BE2C (cell line): ENCODE measurements at regions not wholly inside any gene's neighbourhood (a gene's known extent, or its start where the extent isn't known, plus 50 kb on each side); places are given as distances from the start of the nearest gene placed in this dataset.

ENCODE experiments used
- DNase-seq: peaks from one replicate; pipeline ENCODE4 v3.0.0-alpha.2; 2020
- H3K27me3 ChIP-seq: fragments of 250-450 bp; sonication (Bioruptor Pico); 2 replicates; pipeline ENCODE4 v1.5.1; 2020; ENCODE audit warnings: mild to moderate bottlenecking
- H3K36me3 ChIP-seq: fragments of 250-450 bp; sonication (Bioruptor Pico); 2 replicates; pipeline ENCODE4 v1.5.1; 2020; ENCODE audit warnings: mild to moderate bottlenecking
- H3K4me1 ChIP-seq: fragments of 250-450 bp; sonication (Bioruptor Pico); 2 replicates; pipeline ENCODE4 v1.5.1; 2020
- H3K4me3 ChIP-seq: 2 replicates; pipeline ENCODE4 v1.5.1; 2011; ENCODE audit warnings: low read depth, low read length
- H3K9me3 ChIP-seq: fragments of 250-450 bp; sonication (Bioruptor Pico); 2 replicates; pipeline ENCODE4 v1.5.1; 2020
- TF ChIP-seq, protein P1 (sequence below): IDR thresholded peaks from 2 replicates; pipeline ENCODE4 v1.5.1; 2012; ENCODE audit warnings: mild to moderate bottlenecking, low read depth, low read length

DNA sequence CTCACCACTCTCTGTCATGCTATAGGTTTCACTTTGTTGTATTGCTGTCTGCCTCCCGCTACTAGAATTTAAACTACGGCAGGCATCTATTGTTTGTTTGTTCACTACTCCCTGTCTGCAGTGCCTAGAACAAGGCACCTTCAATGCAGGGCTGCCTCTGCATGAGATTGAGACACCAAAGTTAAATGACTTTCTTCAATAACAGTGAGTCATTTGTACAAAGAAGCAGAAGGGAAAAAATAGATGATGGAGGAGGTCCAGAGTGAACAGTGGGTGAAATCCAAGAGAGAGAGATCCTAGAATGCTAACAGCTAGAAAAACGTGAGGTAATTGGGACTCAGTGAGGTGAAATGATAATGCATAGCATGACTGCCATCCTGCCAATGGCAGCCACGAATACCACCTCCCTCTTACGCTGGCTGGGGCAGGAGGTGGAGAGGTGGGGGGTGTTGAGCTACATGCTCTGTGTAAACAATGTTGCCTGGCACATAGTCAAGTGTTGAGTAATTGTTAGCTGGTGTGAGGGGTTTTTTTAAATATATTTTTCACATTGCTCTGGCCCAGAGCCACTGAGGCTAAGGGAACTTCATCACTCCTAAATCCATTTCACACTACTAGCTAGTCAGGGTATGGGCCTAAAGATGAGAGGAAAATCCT is 367.6 kb downstream of the RPS29 start:
- Histone ChIP-seq H3K4me3 (no peak overlapping the region), H3K9me3 (no peaks in the 10 kb centered on the region), H3K27me3 (no peaks in the 10 kb centered on the region; the same call in 1 of the 2 replicates), H3K36me3 (no peaks in the 10 kb centered on the region), H3K4me1 (no peaks in the 10 kb centered on the region)
- TF ChIP-seq, protein P1, sequence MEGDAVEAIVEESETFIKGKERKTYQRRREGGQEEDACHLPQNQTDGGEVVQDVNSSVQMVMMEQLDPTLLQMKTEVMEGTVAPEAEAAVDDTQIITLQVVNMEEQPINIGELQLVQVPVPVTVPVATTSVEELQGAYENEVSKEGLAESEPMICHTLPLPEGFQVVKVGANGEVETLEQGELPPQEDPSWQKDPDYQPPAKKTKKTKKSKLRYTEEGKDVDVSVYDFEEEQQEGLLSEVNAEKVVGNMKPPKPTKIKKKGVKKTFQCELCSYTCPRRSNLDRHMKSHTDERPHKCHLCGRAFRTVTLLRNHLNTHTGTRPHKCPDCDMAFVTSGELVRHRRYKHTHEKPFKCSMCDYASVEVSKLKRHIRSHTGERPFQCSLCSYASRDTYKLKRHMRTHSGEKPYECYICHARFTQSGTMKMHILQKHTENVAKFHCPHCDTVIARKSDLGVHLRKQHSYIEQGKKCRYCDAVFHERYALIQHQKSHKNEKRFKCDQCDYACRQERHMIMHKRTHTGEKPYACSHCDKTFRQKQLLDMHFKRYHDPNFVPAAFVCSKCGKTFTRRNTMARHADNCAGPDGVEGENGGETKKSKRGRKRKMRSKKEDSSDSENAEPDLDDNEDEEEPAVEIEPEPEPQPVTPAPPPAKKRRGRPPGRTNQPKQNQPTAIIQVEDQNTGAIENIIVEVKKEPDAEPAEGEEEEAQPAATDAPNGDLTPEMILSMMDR: no peak
- no peak for DNase-seq

DNA sequence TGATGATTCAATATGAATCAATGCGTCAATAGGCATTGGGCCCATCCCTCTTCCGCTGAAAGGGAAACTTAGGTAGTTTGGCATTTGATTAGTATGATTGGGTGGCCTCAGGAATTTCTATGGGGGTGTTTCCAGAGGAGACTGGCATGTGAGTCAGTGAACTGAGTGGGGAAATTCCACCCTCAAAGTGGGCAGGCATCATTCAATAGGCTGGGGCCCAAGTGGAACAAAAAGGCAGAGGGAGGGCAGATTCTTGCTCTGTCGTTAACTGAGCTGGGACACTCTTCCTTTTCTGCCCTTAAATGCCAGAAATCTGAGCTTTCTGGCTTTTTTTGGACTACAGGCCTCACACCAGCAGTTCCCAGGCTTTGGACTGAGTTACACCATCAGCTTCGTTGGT is 373.5 kb downstream of the RPS29 start:
- Histone ChIP-seq H3K9me3 (no peaks in the 10 kb centered on the region), H3K4me1 (no peaks in the 10 kb centered on the region)
- TF ChIP-seq, protein P1: no peak

DNA sequence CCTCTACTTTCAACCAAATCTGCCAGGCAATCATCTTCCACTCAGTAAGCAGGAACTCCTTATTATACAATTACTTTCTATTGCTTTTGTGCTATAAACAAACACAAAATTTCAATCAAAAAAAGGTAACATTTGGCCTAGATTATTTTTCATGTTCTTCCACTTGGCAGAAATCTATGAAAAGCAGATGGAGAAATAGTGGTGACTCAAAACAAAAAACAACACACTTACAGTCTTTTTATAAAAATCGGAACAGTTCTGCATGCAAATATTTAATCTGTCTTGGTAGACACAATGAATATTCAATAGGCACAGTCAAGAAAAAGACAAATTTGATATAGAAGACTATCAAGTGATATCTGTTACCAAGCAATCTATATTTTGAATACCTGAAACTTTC is 376.8 kb downstream of the RPS29 start:
- DNase-seq: no peak
- Histone ChIP-seq H3K4me1 (no peaks in the 10 kb centered on the region), H3K27me3 (no peaks in the 10 kb centered on the region), H3K36me3 (no peaks in the 10 kb centered on the region), H3K4me3 (no peak overlapping the region), H3K9me3 (no peaks in the 10 kb centered on the region)
- TF ChIP-seq, protein P1: no peak

More for the DNA sequence above, 373.5 kb downstream of the RPS29 start:
- Histone ChIP-seq H3K27me3 (no peaks in the 10 kb centered on the region), H3K4me3 (no peak overlapping the region), H3K36me3 (no peaks in the 10 kb centered on the region)
- no peak for DNase-seq

DNA sequence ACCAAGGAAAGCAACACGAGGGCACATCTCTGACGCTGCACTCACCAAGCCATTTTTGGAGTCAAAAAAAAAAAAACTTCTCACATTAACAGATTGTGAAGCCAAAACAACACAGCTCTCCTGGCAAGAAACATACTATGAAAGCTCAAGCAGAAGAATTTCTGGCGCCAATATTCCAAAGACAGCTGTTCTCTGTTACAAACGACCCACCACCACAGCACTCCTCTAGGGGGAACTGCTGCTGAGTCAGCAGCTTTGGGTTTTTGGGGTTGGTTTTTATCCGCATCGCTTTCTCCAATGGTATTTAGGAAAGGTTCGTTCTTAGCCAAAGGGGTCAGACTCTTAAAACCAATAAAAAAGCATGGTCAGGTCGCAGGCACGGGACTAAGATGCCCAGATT is 379.4 kb downstream of the RPS29 start:
- Histone ChIP-seq H3K9me3 (no peaks in the 10 kb centered on the region), H3K4me3 (no peak overlapping the region), H3K4me1 (no peaks in the 10 kb centered on the region), H3K36me3 (no peaks in the 10 kb centered on the region), H3K27me3 (no peaks in the 10 kb centered on the region)
- DNase-seq: no peak
- TF ChIP-seq, protein P1: no peak

DNA sequence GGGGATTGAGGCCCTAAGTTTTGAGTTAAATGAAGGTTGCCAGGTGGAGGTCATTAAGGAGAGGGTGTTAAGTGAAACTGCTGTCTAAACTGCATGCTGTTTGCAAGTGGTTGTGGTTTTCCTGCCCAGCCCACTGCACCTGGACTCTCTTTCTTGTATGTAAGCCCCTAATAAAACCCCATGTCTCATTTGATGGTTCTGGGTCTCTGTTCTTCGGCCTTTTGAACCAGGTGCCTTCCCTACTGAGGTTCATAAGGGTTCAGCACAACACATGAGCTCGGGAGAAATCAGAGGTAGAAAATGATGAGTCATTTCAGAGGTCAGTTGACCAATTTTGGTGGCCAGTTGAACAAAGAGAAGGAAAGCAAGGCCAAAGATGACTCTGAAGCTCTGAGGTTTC is 382.5 kb downstream of the RPS29 start:
- no peak overlapping the region for H3K4me3 ChIP-seq
- no peaks in the 10 kb centered on the region for H3K4me1 ChIP-seq
- no peaks in the 10 kb centered on the region for H3K9me3 ChIP-seq
- no peaks in the 10 kb centered on the region for H3K36me3 ChIP-seq
- DNase-seq: no peak
- H3K27me3 ChIP-seq: no peaks in the 10 kb centered on the region; the same call in 1 of the 2 replicates
- TF ChIP-seq, protein P1: no peak

DNA sequence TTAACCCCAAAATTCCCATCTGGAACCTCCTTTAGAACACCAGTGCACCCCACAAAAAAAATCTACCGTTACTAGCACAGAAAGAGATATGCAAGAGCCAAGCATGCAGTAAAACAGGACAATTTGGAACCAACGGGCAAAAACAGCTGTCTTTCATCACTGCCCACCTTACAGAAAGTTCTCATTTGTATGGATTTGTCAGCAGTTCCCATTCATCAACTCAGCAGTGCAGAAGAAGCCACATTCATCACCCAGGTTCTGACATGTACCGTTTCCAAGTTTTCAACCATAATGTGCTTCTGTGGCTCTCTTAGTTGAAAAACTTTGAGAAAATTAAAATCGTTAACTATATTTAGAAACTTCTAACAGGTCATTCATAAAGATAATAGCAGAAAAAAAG is 387.0 kb downstream of the RPS29 start:
- TF ChIP-seq, protein P1: no peak
- H3K4me3 ChIP-seq: no peak overlapping the region

More for the DNA sequence above, 387.0 kb downstream of the RPS29 start:
- no peak for DNase-seq
- H3K9me3 ChIP-seq: no peaks in the 10 kb centered on the region
- H3K27me3 ChIP-seq: no peaks in the 10 kb centered on the region; the same call in 1 of the 2 replicates
- H3K4me1 ChIP-seq: no peaks in the 10 kb centered on the region
- no peaks in the 10 kb centered on the region for H3K36me3 ChIP-seq
